Bronchial epithelial cell (primary cell): ENCODE measurements at regions not wholly inside any gene's neighbourhood (a gene's known extent, or its start where the extent isn't known, plus 50 kb on each side); places are given as distances from the start of the nearest gene placed in this dataset.

Experiments used
- DNase-seq: peaks from one replicate; pipeline ENCODE4 v3.0.0-alpha.2; 2010; ENCODE audit warnings: low read depth
- FAIRE-seq: peaks from 2 replicates; lab custom pipeline; 2011; peaks lifted over from hg19 to GRCh38; lab: Jason Lieb, UNC
- H3K27me3 ChIP-seq: 2 replicates; pipeline ENCODE4 v1.5.1; 2011; ENCODE audit warnings: low read length; ENCODE audit not compliant: control insufficient read depth, insufficient read depth
- H3K36me3 ChIP-seq: 2 replicates; pipeline ENCODE4 v1.5.1; 2011; ENCODE audit warnings: low read length; ENCODE audit not compliant: control insufficient read depth, insufficient read depth
- H3K4me3 ChIP-seq: 2 replicates; pipeline ENCODE4 v1.5.1; 2011; ENCODE audit warnings: mild to moderate bottlenecking, low read depth, low read length, control low read depth
- CTCF ChIP-seq: IDR thresholded peaks from 2 replicates; pipeline ENCODE4 v1.5.1; 2011; ENCODE audit warnings: mild to moderate bottlenecking, moderate library complexity, low read length, control low read depth, inconsistent platforms; ENCODE audit not compliant: insufficient read depth, severe bottlenecking

GRCh38 chr6:149224399-149224798, 93.1 kb upstream of the TAB2 start:
- no peaks in the 10 kb centered on the region for H3K36me3 ChIP-seq
- H3K27me3 ChIP-seq: no peaks in the 10 kb centered on the region
- no peak for TF ChIP-seq CTCF
- H3K4me3 ChIP-seq: no peak overlapping the region
- DNase-seq: no peak
- FAIRE-seq: no peak

GRCh38 chr6:149225370-149225769, 92.1 kb upstream of the TAB2 start:
- Histone ChIP-seq H3K4me3 (no peak overlapping the region), H3K36me3 (no peaks in the 10 kb centered on the region), H3K27me3 (no peaks in the 10 kb centered on the region)
- no peak for TF ChIP-seq CTCF
- DNase-seq (no peak), FAIRE-seq (no peak)

GRCh38 chr6:149225946-149226345, 91.6 kb upstream of the TAB2 start:
- no peaks in the 10 kb centered on the region for H3K27me3 ChIP-seq
- no peaks in the 10 kb centered on the region for H3K36me3 ChIP-seq
- H3K4me3 ChIP-seq: no peak overlapping the region
- DNase-seq (no peak), FAIRE-seq (no peak)
- no peak for TF ChIP-seq CTCF

GRCh38 chr6:149227796-149228195, 89.7 kb upstream of the TAB2 start:
- Histone ChIP-seq H3K4me3 (no peak overlapping the region), H3K27me3 (no peaks in the 10 kb centered on the region), H3K36me3 (no peaks in the 10 kb centered on the region)
- FAIRE-seq (no peak), DNase-seq (no peak)
- no peak for TF ChIP-seq CTCF

DNA sequence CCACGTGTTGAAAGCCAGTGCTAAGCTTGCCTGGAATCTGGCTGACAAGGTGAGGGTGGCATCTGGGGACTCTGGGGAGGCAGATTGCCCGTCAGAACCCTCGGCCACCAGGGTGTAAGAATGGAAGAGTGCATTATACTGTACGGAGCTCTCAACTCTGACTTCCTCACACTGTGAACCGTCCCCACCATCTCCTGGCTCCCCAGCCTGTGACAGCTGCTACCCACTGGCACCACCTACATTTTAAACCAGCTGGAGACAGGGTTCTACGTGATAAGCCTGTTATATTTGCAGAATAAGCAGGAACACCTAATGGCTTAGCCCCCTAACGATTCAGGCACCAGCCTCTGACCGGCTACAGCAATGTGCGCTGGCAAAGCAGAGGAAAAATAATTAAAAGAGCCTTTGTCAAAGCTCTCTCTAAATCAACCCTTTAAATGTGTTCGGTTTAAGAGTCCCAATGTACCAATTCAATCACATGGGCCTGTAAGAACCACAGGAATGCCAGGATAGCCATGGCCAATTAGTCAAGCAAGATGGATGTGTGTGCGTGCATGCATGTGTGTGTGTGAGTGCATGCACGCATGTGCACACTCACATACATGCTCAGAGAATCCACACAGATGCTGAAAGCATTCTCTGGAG, 89.1 kb upstream of the TAB2 start:
- FAIRE-seq: no peak
- DNase-seq: no peak
- Histone ChIP-seq H3K27me3 (no peaks in the 10 kb centered on the region), H3K36me3 (no peaks in the 10 kb centered on the region), H3K4me3 (no peak overlapping the region)
- TF ChIP-seq CTCF: no peak

- FAIRE-seq (no peak), DNase-seq (no peak)
- no peak overlapping the region for H3K4me3 ChIP-seq
- TF ChIP-seq CTCF: no peak
- H3K36me3 ChIP-seq: no peaks in the 10 kb centered on the region
- H3K27me3 ChIP-seq: no peaks in the 10 kb centered on the region
Observed at GRCh38 chr6:149229096-149229495, 88.4 kb upstream of the TAB2 start.
